GM12872 (cell line): ENCODE measurements at regions not wholly inside any gene's neighbourhood (a gene's known extent, or its start where the extent isn't known, plus 50 kb on each side); places are given as distances from the start of the nearest gene placed in this dataset.

Experiments used
- CTCF ChIP-seq: IDR thresholded peaks from 3 replicates; pipeline ENCODE4 v1.5.1; 2011; ENCODE audit warnings: low read depth, mild to moderate bottlenecking, low read length, moderate library complexity; ENCODE audit not compliant: insufficient read depth

- no peak for TF ChIP-seq CTCF
These were observed 217.0 kb upstream of the PODXL start for GRCh38 chr7:131773413-131773812.

GRCh38 chr7:131769241-131769640 lies 212.8 kb upstream of the PODXL start:
- TF ChIP-seq CTCF = no peak

GRCh38 chr7:131767591-131767990 lies 211.2 kb upstream of the PODXL start:
- no peak for TF ChIP-seq CTCF

- TF ChIP-seq CTCF = no peak
These were observed 209.1 kb upstream of the PODXL start for GRCh38 chr7:131765575-131765974.

- TF ChIP-seq CTCF = no peak
These were observed 207.8 kb upstream of the PODXL start for GRCh38 chr7:131764143-131764775.

GRCh38 chr7:131762753-131763152 lies 206.3 kb upstream of the PODXL start:
- no peak for TF ChIP-seq CTCF

- TF ChIP-seq CTCF = peak; percentile 49
These were observed 197.3 kb upstream of the PODXL start for GRCh38 chr7:131753620-131754222.
